Cardiac fibroblast (primary cell): ENCODE measurements at regions not wholly inside any gene's neighbourhood (a gene's known extent, or its start where the extent isn't known, plus 50 kb on each side); places are given as distances from the start of the nearest gene placed in this dataset.
A peak's percentile ranks its signal among the peaks of the same experiment; 100 is the strongest.

Source experiments
- DNase-seq, 2 donors: peaks; one replicate each; pipeline versions ENCODE4 v3.0.0 to v3.0.0-alpha.2; 2010; ENCODE audit warnings: low read depth in 2 of 2
- H3K4me3 ChIP-seq, 2 donors: replicated peaks in 1 of 2; 1 replicate in 1 of 2; 2 replicates in 1 of 2; pipeline ENCODE4 v1.5.1; 2011; ENCODE audit warnings: low read depth in 2 of 2, low read length in 2 of 2, mild to moderate bottlenecking in 2 of 2, moderate library complexity in 1 of 2
- TF ChIP-seq, protein P1 (sequence below): IDR thresholded peaks from one replicate; pipeline ENCODE4 v1.5.1; 2011; ENCODE audit warnings: low read depth, mild to moderate bottlenecking, low read length, inconsistent platforms

GRCh38 chr5:122629121-122629677 is 145.7 kb upstream of the SNX2 start:
- TF ChIP-seq, protein P1, sequence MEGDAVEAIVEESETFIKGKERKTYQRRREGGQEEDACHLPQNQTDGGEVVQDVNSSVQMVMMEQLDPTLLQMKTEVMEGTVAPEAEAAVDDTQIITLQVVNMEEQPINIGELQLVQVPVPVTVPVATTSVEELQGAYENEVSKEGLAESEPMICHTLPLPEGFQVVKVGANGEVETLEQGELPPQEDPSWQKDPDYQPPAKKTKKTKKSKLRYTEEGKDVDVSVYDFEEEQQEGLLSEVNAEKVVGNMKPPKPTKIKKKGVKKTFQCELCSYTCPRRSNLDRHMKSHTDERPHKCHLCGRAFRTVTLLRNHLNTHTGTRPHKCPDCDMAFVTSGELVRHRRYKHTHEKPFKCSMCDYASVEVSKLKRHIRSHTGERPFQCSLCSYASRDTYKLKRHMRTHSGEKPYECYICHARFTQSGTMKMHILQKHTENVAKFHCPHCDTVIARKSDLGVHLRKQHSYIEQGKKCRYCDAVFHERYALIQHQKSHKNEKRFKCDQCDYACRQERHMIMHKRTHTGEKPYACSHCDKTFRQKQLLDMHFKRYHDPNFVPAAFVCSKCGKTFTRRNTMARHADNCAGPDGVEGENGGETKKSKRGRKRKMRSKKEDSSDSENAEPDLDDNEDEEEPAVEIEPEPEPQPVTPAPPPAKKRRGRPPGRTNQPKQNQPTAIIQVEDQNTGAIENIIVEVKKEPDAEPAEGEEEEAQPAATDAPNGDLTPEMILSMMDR, result no peak
- DNase-seq, result no peak
- no peak overlapping the region for H3K4me3 ChIP-seq

GRCh38 chr5:122638581-122638980 is 136.3 kb upstream of the SNX2 start:
- no peak for DNase-seq
- TF ChIP-seq, protein P1, result no peak
- H3K4me3 ChIP-seq, result no peak overlapping the region

- DNase-seq, result no peak
- TF ChIP-seq, protein P1, result no peak
- H3K4me3 ChIP-seq, result no peak overlapping the region
Measured at GRCh38 chr5:122639033-122639432, 135.8 kb upstream of the SNX2 start.

- H3K4me3 ChIP-seq, result no peak overlapping the region
- TF ChIP-seq, protein P1, result no peak
- peak in 1 of 2 donors; percentile 29 for DNase-seq
Measured at GRCh38 chr5:122639864-122640263, 135.0 kb upstream of the SNX2 start.

DNA sequence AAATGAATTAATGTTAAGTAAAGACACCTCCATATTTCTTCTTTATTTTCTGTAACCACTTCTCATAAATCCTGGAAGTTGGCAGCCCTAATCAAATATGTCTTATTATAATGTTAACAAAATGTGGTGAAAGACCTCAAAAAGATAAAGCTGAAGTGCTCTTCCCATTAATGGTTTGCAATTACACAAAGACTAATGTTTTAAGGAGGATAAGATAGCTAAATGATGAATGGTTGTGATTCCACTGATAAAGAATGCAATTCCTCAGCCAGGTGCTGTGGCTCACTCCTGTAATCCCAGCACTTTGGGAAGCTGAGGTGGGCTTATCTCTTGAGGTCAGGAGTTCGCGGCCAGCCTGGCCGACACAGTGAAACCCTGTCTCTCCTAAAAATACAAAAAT is 125.8 kb upstream of the SNX2 start:
- TF ChIP-seq, protein P1, result no peak
- DNase-seq, result no peak

GRCh38 chr5:122653087-122654017 is 121.5 kb upstream of the SNX2 start:
- DNase-seq, result peak; percentile 65 to 70
- TF ChIP-seq, protein P1, result no peak
- H3K4me3 ChIP-seq, result no peak overlapping the region

More for the DNA sequence above, 125.8 kb upstream of the SNX2 start:
- no peak overlapping the region for H3K4me3 ChIP-seq
